HUES48 (cell line): ENCODE measurements at regions not wholly inside any gene's neighbourhood (a gene's known extent, or its start where the extent isn't known, plus 50 kb on each side); places are given as distances from the start of the nearest gene placed in this dataset.

Experiments used
- H3K27ac ChIP-seq: one replicate; pipeline ENCODE4 v1.7.0; 2013; ENCODE audit warnings: low read depth, low read length, inconsistent platforms
- H3K27me3 ChIP-seq: 2 replicates; pipeline ENCODE4 v1.6.1; 2013; ENCODE audit warnings: mild to moderate bottlenecking, low read length; ENCODE audit not compliant: control insufficient read depth, insufficient read depth
- H3K36me3 ChIP-seq: 2 replicates; pipeline ENCODE4 v1.6.1; 2013; ENCODE audit warnings: low read length; ENCODE audit not compliant: control insufficient read depth, insufficient read depth
- H3K4me1 ChIP-seq: 2 replicates; pipeline ENCODE4 v1.6.1; 2013; ENCODE audit warnings: mild to moderate bottlenecking, low read length; ENCODE audit not compliant: control insufficient read depth, insufficient read depth
- H3K4me3 ChIP-seq: 2 replicates; pipeline ENCODE4 v1.5.1; 2013; ENCODE audit warnings: mild to moderate bottlenecking, low read depth, low read length
- H3K9ac ChIP-seq: 2 replicates; pipeline ENCODE4 v1.6.1; 2013; ENCODE audit warnings: mild to moderate bottlenecking, low read depth, low read length, moderate library complexity
- H3K9me3 ChIP-seq: 2 replicates; pipeline ENCODE4 v1.6.1; 2013; ENCODE audit warnings: low read length; ENCODE audit not compliant: control insufficient read depth, insufficient read depth

- Histone ChIP-seq H3K4me3 (no peak overlapping the region), H3K36me3 (no peaks in the 10 kb centered on the region), H3K9me3 (no peaks in the 10 kb centered on the region), H3K27me3 (no peaks in the 10 kb centered on the region), H3K4me1 (0 out of 2 replicates have a peak, but pooled peaks cover 4% of the 10 kb centered on the region), H3K27ac (no peak overlapping the region), H3K9ac (no peak overlapping the region)
These were observed 246.7 kb upstream of the NFIA start for GRCh38 chr1:60835649-60836048.

GRCh38 chr1:60833173-60833572 is 249.2 kb upstream of the NFIA start:
- Histone ChIP-seq H3K4me3 (no peak overlapping the region), H3K27me3 (no peaks in the 10 kb centered on the region), H3K36me3 (no peaks in the 10 kb centered on the region), H3K9me3 (no peaks in the 10 kb centered on the region), H3K4me1 (0 out of 2 replicates have a peak, but pooled peaks cover 4% of the 10 kb centered on the region), H3K9ac (no peak overlapping the region), H3K27ac (no peak overlapping the region)

GRCh38 chr1:60832367-60832766 is 250.0 kb upstream of the NFIA start:
- H3K9me3 ChIP-seq, result no peaks in the 10 kb centered on the region
- no peaks in the 10 kb centered on the region for H3K27me3 ChIP-seq
- no peak overlapping the region for H3K4me3 ChIP-seq
- H3K4me1 ChIP-seq, result 0 out of 2 replicates have a peak, but pooled peaks cover 4% of the 10 kb centered on the region
- no peaks in the 10 kb centered on the region for H3K36me3 ChIP-seq
- no peak overlapping the region for H3K9ac ChIP-seq
- no peak overlapping the region for H3K27ac ChIP-seq

- no peak overlapping the region for H3K27ac ChIP-seq
- H3K9ac ChIP-seq, result no peak overlapping the region
- no peaks in the 10 kb centered on the region for H3K36me3 ChIP-seq
- 0 out of 2 replicates have a peak, but pooled peaks cover 4% of the 10 kb centered on the region for H3K4me1 ChIP-seq
- H3K4me3 ChIP-seq, result no peak overlapping the region
- no peaks in the 10 kb centered on the region for H3K27me3 ChIP-seq
- no peaks in the 10 kb centered on the region for H3K9me3 ChIP-seq
These were observed 250.6 kb upstream of the NFIA start for GRCh38 chr1:60831780-60832179.

GRCh38 chr1:60828944-60829343 is 253.4 kb upstream of the NFIA start:
- Histone ChIP-seq H3K4me1 (0 out of 2 replicates have a peak, but pooled peaks cover 4% of the 10 kb centered on the region), H3K27me3 (no peaks in the 10 kb centered on the region), H3K27ac (no peak overlapping the region), H3K9me3 (no peaks in the 10 kb centered on the region), H3K36me3 (no peaks in the 10 kb centered on the region), H3K4me3 (no peak overlapping the region), H3K9ac (no peak overlapping the region)

GRCh38 chr1:60826320-60827094 is 255.9 kb upstream of the NFIA start:
- Histone ChIP-seq H3K4me1 (no peaks in the 10 kb centered on the region), H3K36me3 (no peaks in the 10 kb centered on the region), H3K27me3 (no peaks in the 10 kb centered on the region), H3K9me3 (no peaks in the 10 kb centered on the region), H3K4me3 (no peak overlapping the region), H3K9ac (no peak overlapping the region), H3K27ac (no peak overlapping the region)

- H3K4me3 ChIP-seq, result no peak overlapping the region
- H3K9me3 ChIP-seq, result no peaks in the 10 kb centered on the region
- no peaks in the 10 kb centered on the region for H3K27me3 ChIP-seq
- H3K36me3 ChIP-seq, result no peaks in the 10 kb centered on the region
- H3K27ac ChIP-seq, result no peak overlapping the region
- H3K9ac ChIP-seq, result no peak overlapping the region
- H3K4me1 ChIP-seq, result no peaks in the 10 kb centered on the region
These were observed 256.8 kb upstream of the NFIA start for GRCh38 chr1:60825593-60825992.

GRCh38 chr1:60823151-60823550 is 259.2 kb upstream of the NFIA start:
- H3K4me3 ChIP-seq, result no peak overlapping the region
- no peaks in the 10 kb centered on the region for H3K27me3 ChIP-seq
- H3K27ac ChIP-seq, result no peak overlapping the region
- H3K4me1 ChIP-seq, result no peaks in the 10 kb centered on the region
- no peaks in the 10 kb centered on the region for H3K36me3 ChIP-seq
- no peaks in the 10 kb centered on the region for H3K9me3 ChIP-seq
- no peak overlapping the region for H3K9ac ChIP-seq

GRCh38 chr1:60822252-60822651 is 260.1 kb upstream of the NFIA start:
- H3K27me3 ChIP-seq, result no peaks in the 10 kb centered on the region
- H3K36me3 ChIP-seq, result no peaks in the 10 kb centered on the region
- no peaks in the 10 kb centered on the region for H3K9me3 ChIP-seq
- no peak overlapping the region for H3K27ac ChIP-seq
- no peak overlapping the region for H3K4me3 ChIP-seq
- H3K9ac ChIP-seq, result no peak overlapping the region
- H3K4me1 ChIP-seq, result no peaks in the 10 kb centered on the region

GRCh38 chr1:60821156-60821555 is 261.2 kb upstream of the NFIA start:
- Histone ChIP-seq H3K4me1 (no peaks in the 10 kb centered on the region), H3K9ac (no peak overlapping the region), H3K27ac (no peak overlapping the region), H3K27me3 (no peaks in the 10 kb centered on the region), H3K9me3 (no peaks in the 10 kb centered on the region), H3K4me3 (no peak overlapping the region), H3K36me3 (no peaks in the 10 kb centered on the region)

GRCh38 chr1:60818969-60819701 is 263.2 kb upstream of the NFIA start:
- Histone ChIP-seq H3K4me3 (no peak overlapping the region), H3K27me3 (no peaks in the 10 kb centered on the region), H3K36me3 (no peaks in the 10 kb centered on the region), H3K27ac (no peak overlapping the region), H3K9me3 (no peaks in the 10 kb centered on the region), H3K9ac (no peak overlapping the region), H3K4me1 (no peaks in the 10 kb centered on the region)
